ENCODE measurements at regions not wholly inside any gene's neighbourhood (a gene's known extent, or its start where the extent isn't known, plus 50 kb on each side); places are given as distances from the start of the nearest gene placed in this dataset.

DNA sequence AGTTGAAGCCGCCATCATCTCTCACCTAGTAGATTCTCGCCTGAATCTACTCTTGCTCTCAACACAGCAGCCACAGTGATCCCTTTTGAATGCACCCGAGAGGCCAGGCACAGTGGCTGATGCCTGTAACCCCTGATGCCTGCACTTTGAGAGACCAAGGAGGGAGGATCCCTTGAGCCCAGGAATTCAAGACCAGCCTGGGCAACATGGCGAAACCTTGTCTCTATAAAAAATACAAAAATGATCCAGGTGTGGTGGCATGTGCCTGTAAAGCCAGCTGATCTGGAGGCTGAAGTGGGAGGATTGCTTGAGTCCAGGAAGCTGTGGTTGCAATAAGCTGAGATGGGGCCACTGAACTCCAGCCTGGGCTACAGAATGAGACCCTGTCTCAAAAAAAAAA is 60.3 kb upstream of the EML4 start:
- Histone ChIP-seq H3K4me3 (ENCODE audit: low read length) (no peak overlapping the region), H3K36me3 (ENCODE audit: low read depth, low read length) (no peaks in the 10 kb centered on the region), H3K27ac (ENCODE audit: low read length) (no peak overlapping the region), H3K9ac (ENCODE audit: low read length) (no peak overlapping the region), H3K4me1 (ENCODE audit: insufficient read depth, low read length) (peaks cover 15% of the 10 kb centered on the region; the same call in 1 of the 2 replicates), H3K9me3 (ENCODE audit: low read length) (no peaks in the 10 kb centered on the region), H3K27me3 (ENCODE audit: low read length) (no peaks in the 10 kb centered on the region), H3K79me2 (ENCODE audit: low read length) (no peaks in the 10 kb centered on the region), H2AFZ (ENCODE audit: low read length) (no peak overlapping the region), H4K20me1 (ENCODE audit: low read length) (no peaks in the 10 kb centered on the region), H3K9me2 (replicated peaks; ENCODE audit: low read length) (no peaks in the 10 kb centered on the region), H3K4me2 (ENCODE audit: low read length) (no peak overlapping the region), H3F3A (ENCODE audit: low read length, unreplicated experiment) (no peaks in the 10 kb centered on the region)
- intact Hi-C loops (cut with micrococcal nuclease): no loop called here
- no peak for TF ChIP-seq EZH2 (IDR thresholded peaks at IDR 0.05; ENCODE audit: low read length, unreplicated experiment)
- TF ChIP-seq EZH2phosphoT487 (IDR thresholded peaks at IDR 0.05; ENCODE audit: borderline replicate concordance, low read length): no peak
- TF ChIP-seq, protein P1, sequence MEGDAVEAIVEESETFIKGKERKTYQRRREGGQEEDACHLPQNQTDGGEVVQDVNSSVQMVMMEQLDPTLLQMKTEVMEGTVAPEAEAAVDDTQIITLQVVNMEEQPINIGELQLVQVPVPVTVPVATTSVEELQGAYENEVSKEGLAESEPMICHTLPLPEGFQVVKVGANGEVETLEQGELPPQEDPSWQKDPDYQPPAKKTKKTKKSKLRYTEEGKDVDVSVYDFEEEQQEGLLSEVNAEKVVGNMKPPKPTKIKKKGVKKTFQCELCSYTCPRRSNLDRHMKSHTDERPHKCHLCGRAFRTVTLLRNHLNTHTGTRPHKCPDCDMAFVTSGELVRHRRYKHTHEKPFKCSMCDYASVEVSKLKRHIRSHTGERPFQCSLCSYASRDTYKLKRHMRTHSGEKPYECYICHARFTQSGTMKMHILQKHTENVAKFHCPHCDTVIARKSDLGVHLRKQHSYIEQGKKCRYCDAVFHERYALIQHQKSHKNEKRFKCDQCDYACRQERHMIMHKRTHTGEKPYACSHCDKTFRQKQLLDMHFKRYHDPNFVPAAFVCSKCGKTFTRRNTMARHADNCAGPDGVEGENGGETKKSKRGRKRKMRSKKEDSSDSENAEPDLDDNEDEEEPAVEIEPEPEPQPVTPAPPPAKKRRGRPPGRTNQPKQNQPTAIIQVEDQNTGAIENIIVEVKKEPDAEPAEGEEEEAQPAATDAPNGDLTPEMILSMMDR (conservative IDR thresholded peaks at IDR 0.05; ENCODE audit: low read depth, low read length): no peak
- DNase-seq (no peak), ATAC-seq (no peak)
- ChIA-PET CTCF (no interaction called here), POLR2A (ENCODE audit: unreplicated experiment) (no interaction called here)
- no TSS peak for BruUV-seq (replicated peaks)

DNA sequence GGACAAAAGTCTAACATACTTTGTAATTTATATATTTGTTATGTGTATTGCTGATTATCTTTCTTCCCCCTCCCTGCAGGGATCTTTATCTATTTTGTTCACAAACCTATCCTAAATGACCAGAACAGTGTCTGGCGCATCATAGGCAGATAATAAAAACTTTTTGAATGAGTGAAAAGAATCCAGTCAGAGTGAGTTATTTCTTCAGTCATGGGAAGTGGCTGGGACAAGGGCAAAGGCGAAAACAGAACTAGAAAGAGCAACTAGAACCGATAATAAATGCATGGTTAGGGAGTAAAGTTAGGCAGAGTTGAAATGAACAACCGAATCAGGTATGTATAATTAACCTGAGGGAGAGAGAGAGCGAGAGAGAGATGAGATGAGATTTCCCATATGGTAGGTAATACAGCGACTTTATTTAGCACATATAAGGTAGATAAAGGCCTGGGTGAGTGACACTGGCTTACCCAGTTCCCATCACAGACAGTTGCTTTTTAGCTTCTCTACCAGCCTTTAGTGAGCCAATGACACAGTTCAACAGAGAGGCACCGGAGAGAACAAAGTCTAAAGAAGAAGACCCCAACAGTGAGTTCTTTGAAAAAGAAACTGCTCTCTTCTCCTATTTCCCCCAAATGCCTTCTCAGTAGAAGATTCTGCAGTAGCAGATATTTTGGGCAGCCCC is 59.1 kb upstream of the EML4 start:
- DNase-seq (no peak), ATAC-seq (no peak)
- Histone ChIP-seq H3K4me1 (ENCODE audit: insufficient read depth, low read length) (peaks cover 15% of the 10 kb centered on the region; the same call in 1 of the 2 replicates), H3K9me2 (replicated peaks; ENCODE audit: low read length) (no peaks in the 10 kb centered on the region), H3K9ac (ENCODE audit: low read length) (no peak overlapping the region), H3K79me2 (ENCODE audit: low read length) (no peaks in the 10 kb centered on the region), H3F3A (ENCODE audit: low read length, unreplicated experiment) (no peaks in the 10 kb centered on the region), H2AFZ (ENCODE audit: low read length) (no peak overlapping the region), H3K4me2 (ENCODE audit: low read length) (no peak overlapping the region), H3K4me3 (ENCODE audit: low read length) (no peak overlapping the region), H3K27ac (ENCODE audit: low read length) (no peak overlapping the region), H3K27me3 (ENCODE audit: low read length) (no peaks in the 10 kb centered on the region), H3K36me3 (ENCODE audit: low read depth, low read length) (no peaks in the 10 kb centered on the region), H4K20me1 (ENCODE audit: low read length) (no peaks in the 10 kb centered on the region), H3K9me3 (ENCODE audit: low read length) (no peaks in the 10 kb centered on the region)
- BruUV-seq (replicated peaks): no TSS peak
- intact Hi-C loops (cut with micrococcal nuclease): no loop called here
- POLR2A ChIA-PET (ENCODE audit: unreplicated experiment): no interaction called here
- CTCF ChIA-PET: interaction anchor here (0.5 kb wide), 1 partner anchor 23 kb away, joined by 4 read pairs; no protein-coding TSS in a partner anchor
- TF ChIP-seq, protein P1 (conservative IDR thresholded peaks at IDR 0.05; ENCODE audit: low read depth, low read length): no peak
- TF ChIP-seq EZH2phosphoT487 (IDR thresholded peaks at IDR 0.05; ENCODE audit: borderline replicate concordance, low read length) (no peak), EZH2 (IDR thresholded peaks at IDR 0.05; ENCODE audit: low read length, unreplicated experiment) (no peak)

DNA sequence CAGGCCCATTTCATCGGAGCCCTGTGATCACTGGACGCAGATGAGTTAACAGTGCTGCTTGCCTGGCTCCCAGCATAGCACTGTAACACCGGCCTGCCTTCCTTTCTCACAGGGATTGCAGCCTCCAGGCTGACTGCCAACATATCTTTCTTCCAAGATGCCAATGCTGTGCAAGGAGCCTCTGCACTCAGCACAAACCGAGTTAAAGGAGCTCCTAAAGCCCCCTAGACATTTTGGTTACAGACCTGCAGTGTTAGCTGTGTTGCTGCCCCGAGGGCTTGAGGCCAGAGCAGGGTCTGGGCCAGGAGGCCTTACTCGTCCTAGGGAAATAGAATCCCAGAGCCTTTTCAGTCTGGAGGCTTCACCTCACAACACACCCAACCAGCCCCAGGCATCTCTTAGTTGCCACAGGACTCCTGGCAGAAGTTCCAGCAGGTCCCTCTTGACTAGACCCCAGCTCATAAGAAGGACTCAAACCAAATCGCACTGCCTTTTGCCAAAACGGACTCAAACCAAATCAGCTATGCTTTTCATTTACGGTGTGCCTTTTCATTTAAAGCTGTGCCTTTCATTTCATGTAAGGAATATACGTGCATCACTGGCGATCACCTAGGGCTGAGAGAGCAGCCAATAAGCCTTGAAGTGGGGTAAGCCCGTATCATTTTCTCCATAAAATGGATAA is 58.4 kb upstream of the EML4 start:
- Histone ChIP-seq H4K20me1 (ENCODE audit: low read length) (no peaks in the 10 kb centered on the region), H2AFZ (ENCODE audit: low read length) (no peak overlapping the region), H3K9ac (ENCODE audit: low read length) (no peak overlapping the region), H3K4me2 (ENCODE audit: low read length) (no peak overlapping the region), H3K4me1 (ENCODE audit: insufficient read depth, low read length) (peaks cover 15% of the 10 kb centered on the region; the same call in 1 of the 2 replicates), H3K9me3 (ENCODE audit: low read length) (no peaks in the 10 kb centered on the region), H3K9me2 (replicated peaks; ENCODE audit: low read length) (no peaks in the 10 kb centered on the region), H3F3A (ENCODE audit: low read length, unreplicated experiment) (no peaks in the 10 kb centered on the region), H3K36me3 (ENCODE audit: low read depth, low read length) (no peaks in the 10 kb centered on the region), H3K27me3 (ENCODE audit: low read length) (no peaks in the 10 kb centered on the region), H3K79me2 (ENCODE audit: low read length) (no peaks in the 10 kb centered on the region), H3K27ac (ENCODE audit: low read length) (no peak overlapping the region), H3K4me3 (ENCODE audit: low read length) (no peak overlapping the region)
- POLR2A ChIA-PET (ENCODE audit: unreplicated experiment): no interaction called here
- no peak for TF ChIP-seq EZH2 (IDR thresholded peaks at IDR 0.05; ENCODE audit: low read length, unreplicated experiment)
- TF ChIP-seq, protein P1 (conservative IDR thresholded peaks at IDR 0.05; ENCODE audit: low read depth, low read length): no peak
- TF ChIP-seq EZH2phosphoT487 (IDR thresholded peaks at IDR 0.05; ENCODE audit: borderline replicate concordance, low read length): no peak
- CTCF ChIA-PET: interaction anchor here (0.5 kb wide), 1 partner anchor 22 kb away, joined by 4 read pairs; no protein-coding TSS in a partner anchor
- intact Hi-C loops (cut with micrococcal nuclease): no loop called here
- DNase-seq (no peak), ATAC-seq (no peak)
- no TSS peak for BruUV-seq (replicated peaks)
